ENCODE measurements at regions not wholly inside any gene's neighbourhood (a gene's known extent, or its start where the extent isn't known, plus 50 kb on each side); places are given as distances from the start of the nearest gene placed in this dataset.
"Not testable (repeated sequence)": the region's sequence is repeated elsewhere in the genome, so short reads cannot be mapped to it uniquely, and the experiment has no call there.

- DNase-seq (ENCODE audit: low read depth in 4 of 4, low spot score in 2 of 4): peak; percentile 23 to 36 (median 30)
Measured at GRCh38 chr20:16801919-16802651, 53.9 kb downstream of the OTOR start.

GRCh38 chr20:16802652-16802935, 54.4 kb downstream of the OTOR start:
- no peak for DNase-seq (ENCODE audit: low read depth in 4 of 4, low spot score in 2 of 4)

DNA sequence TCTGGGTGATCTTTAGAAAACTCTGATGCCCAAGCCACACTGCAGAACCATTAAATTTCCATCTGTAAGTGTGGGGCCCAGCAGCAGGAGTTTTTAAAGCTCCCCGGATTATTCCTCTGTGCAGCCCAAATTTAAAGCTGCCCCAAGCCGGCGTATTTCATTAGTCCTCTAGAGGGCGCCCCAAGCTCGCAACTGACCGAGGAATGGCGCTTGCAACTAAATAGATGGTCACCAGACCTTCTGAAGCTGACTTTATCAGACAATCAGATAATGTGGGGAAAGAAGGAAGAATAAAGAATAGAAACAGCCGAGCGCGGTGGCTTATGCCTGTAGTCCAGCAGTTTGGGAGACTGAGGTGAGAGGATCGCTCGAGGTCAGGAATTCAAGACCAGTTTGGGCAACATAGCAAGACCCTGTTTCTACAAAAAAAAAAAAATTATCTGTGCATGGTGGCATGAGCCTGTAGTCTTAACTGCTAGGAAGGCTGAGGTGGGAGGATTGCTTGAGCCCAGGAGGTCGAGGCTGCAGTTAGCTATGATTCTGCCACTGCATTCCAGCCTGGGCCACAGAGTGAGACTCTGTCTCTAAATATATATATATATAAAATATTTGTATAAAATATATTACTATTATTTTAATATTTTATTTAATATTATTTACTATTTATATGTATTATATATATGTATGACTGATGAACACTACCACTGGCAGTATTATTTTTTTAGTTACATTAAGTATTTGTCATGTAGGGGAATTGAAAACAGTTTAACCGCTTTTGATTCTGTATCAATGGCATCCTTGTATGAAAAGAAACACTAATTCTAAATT, 56.0 kb downstream of the OTOR start:
- DNase-seq (ENCODE audit: low read depth in 4 of 4, low spot score in 2 of 4): peak in 3 of 4 donors; percentile 7 to 35 (median 20)

DNA sequence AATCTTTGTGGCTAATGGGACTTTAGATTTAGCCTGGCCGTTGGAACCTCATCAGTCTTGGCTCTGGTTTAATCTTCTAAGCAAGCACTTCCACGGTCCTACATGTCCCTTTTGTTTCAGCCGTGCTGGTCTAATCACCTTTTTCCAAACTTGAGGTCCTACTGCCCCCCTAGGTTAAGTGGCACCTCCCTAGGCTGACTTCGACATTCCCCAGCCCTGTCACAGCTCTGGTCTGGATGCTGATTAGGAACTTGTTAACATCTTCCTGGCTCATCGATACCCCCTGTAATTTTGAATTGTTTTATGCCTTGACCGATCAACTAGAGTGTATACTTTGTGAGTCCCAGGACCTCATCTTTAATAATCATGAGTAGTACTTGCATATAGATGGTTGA, 56.6 kb downstream of the OTOR start:
- DNase-seq (ENCODE audit: low read depth in 4 of 4, low spot score in 2 of 4): no peak

GRCh38 chr20:16806061-16806460, 57.9 kb downstream of the OTOR start:
- no peak for DNase-seq (ENCODE audit: low read depth in 4 of 4, low spot score in 2 of 4)

- no peak for DNase-seq (ENCODE audit: low read depth in 4 of 4, low spot score in 2 of 4)
Measured at GRCh38 chr20:16806886-16807285, 58.7 kb downstream of the OTOR start.

GRCh38 chr20:16808796-16809195, 60.6 kb downstream of the OTOR start:
- DNase-seq (ENCODE audit: low read depth in 4 of 4, low spot score in 2 of 4): no peak

DNA sequence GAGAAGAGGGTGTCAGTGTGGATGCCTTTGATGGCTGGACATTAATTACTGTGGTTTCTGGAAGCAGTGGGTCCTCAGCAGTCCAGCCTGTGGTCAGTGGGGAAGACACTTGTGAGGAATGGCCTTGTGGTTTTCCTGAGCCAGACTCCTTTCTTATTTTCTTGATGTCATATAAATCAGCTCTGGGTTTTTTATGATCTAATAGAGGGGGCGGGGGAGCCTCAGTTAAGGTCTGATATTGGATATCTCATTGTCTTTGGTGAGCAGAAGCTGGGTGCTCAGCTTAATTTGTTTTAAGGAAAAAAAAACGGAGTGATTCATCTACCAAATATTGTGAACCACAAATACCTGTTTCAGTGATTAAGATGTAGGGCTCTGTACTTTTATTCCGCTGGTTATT, 62.1 kb downstream of the OTOR start:
- no peak for DNase-seq (ENCODE audit: low read depth in 4 of 4, low spot score in 2 of 4)

- DNase-seq (ENCODE audit: low read depth in 4 of 4, low spot score in 2 of 4): no peak
Measured at GRCh38 chr20:16816192-16816591, 68.0 kb downstream of the OTOR start.

GRCh38 chr20:16819483-16819882, 71.3 kb downstream of the OTOR start:
- DNase-seq (ENCODE audit: low read depth in 4 of 4, low spot score in 2 of 4): no peak

DNA sequence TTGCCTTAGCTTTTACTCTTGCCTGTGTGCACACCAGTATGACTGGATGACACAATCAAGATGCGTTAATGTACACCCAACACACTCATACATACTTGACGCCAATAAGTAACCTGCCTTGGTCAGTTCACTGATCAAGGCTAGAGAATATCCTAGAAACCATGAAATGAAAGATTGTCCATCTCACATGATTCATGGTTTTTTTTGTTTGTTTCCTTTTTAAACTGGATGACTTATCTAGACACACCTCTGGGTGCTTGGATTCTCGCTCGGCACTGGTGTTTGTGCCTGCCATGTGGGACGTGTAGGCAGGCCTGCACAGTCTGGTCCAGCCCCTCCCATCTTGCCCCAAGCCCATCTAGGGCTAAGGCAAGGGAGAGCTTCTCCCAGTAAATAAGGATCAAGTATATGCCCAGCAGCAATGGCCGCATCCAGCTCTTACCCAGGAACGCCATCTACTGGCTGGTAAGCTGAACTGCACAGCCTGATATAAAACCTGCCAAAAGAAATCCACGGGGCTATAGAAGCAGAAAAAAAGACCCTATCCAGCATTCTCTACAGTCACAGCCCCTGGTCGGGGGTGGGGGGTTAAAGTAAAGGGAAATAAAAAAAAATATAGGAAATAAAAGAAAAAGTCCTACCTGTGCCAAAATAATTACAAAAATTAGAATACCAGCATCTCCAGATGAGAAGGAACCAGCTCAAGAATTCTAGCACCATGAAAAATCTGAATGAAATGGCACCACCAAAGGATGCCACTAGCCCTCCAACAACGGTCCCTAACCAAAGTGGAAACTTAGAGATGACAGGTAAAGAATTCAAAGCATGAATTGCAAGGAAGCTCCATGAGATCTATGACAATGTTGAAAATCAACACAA, 73.3 kb downstream of the OTOR start:
- DNase-seq (ENCODE audit: low read depth in 4 of 4, low spot score in 2 of 4): no peak

- DNase-seq (ENCODE audit: low read depth in 4 of 4, low spot score in 2 of 4): no peak
Measured at GRCh38 chr20:16824664-16825063, 76.5 kb downstream of the OTOR start.

GRCh38 chr20:16828666-16829305, 80.6 kb downstream of the OTOR start:
- DNase-seq (ENCODE audit: low read depth in 4 of 4, low spot score in 2 of 4): no peak

DNA sequence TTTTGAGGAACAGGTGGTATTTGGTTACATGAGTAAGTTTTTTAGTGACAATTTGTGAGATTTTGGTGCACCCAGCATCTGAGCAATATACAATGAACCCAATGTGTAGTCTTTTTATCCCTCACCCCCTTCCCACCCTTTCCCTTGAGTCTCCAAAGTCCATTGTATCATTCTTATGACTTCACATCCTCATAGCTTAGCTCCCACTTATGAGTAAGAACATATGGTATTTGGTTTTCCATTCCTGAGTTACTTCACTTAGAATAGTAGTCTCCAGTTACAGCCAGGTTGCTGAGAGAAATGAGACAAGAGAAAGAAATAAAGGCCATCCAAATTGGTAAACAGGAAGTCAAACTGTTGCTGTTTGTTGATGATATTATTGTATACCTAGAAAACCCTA, 87.5 kb downstream of the OTOR start:
- not testable (repeated sequence) for DNase-seq (ENCODE audit: low read depth in 4 of 4, low spot score in 2 of 4)

GRCh38 chr20:16842486-16843120, 94.4 kb downstream of the OTOR start:
- no peak for DNase-seq (ENCODE audit: low read depth in 4 of 4, low spot score in 2 of 4)

DNA sequence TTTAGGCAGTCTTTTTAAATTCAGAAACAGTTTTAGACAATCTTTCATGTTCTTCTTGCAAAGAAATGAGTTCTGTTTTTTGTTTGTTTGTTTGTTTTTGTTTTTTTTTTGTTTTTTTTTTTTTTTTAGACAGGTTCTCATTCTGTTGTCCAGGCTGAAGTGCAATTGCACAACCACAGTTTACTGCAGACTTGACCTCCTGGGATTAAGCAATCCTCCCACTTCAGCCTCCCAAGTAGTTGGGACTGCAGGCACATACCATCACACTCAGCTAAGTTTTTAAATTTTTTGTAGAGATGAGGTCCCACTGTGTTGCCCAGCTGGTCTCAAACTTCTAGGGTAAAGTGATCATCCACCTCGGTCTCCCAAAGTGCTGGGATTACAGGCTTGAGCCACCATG, 96.2 kb downstream of the OTOR start:
- DNase-seq (ENCODE audit: low read depth in 4 of 4, low spot score in 2 of 4): no peak

DNA sequence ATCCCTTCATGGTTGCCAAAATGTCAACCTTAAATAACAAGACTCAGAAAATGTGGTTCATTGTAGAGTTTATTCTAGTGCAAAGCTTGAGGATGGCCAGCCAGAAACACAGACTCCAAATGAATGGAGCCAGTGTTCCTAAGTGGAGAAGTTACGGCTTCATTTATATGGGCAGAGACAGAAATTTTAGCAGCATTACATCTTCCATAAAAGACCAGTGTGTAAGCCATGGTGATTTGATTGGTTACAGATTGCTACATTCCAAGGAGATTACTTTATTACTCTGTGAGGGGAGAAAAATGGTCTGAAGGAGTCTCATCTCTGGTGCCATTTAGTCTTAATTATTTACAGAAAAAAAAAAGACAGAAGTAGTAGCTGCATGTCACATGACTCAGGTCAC, 97.8 kb downstream of the OTOR start:
- DNase-seq (ENCODE audit: low read depth in 4 of 4, low spot score in 2 of 4): no peak

GRCh38 chr20:16848061-16848460, 99.9 kb downstream of the OTOR start:
- DNase-seq (ENCODE audit: low read depth in 4 of 4, low spot score in 2 of 4): no peak

DNA sequence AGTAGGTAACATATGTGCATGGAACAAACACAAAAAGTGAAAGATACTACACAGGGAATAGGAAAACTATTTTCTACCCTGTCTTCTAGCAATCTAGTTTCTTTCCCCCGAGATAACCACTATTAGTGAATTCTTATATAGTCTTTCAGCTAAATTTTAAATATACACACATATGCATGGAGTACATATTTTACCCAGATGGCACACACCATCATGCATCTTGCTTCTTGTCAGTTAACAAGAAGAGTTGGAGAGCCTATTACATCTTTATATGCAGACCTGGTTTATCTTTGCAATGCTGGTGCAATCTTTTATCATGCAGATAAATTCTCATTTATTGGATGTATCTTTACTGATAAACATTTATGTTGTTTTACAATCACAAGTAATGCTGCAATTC, 100.4 kb downstream of the OTOR start:
- DNase-seq (ENCODE audit: low read depth in 4 of 4, low spot score in 2 of 4): no peak

- no peak for DNase-seq (ENCODE audit: low read depth in 4 of 4, low spot score in 2 of 4)
Measured at GRCh38 chr20:16860914-16861313, 112.8 kb downstream of the OTOR start.

Data from left renal cortex interstitium (tissue), 4 donors.